Adipocyte (in vitro differentiated cells): ENCODE measurements at regions not wholly inside any gene's neighbourhood (a gene's known extent, or its start where the extent isn't known, plus 50 kb on each side); places are given as distances from the start of the nearest gene placed in this dataset.

Experiments used
- DNase-seq: peaks from one replicate; pipeline ENCODE4 v3.0.0-alpha.2; 2015; ENCODE audit warnings: low read depth
- H3K27me3 ChIP-seq: replicated peaks from 2 replicates; pipeline ENCODE4 v1.7.0; 2013; ENCODE audit warnings: mild to moderate bottlenecking, low read length, moderate library complexity; ENCODE audit not compliant: control insufficient read depth, insufficient read depth
- H3K36me3 ChIP-seq: 2 replicates; pipeline ENCODE4 v1.7.0; 2013; ENCODE audit warnings: low read length, mild to moderate bottlenecking, moderate library complexity; ENCODE audit not compliant: control insufficient read depth, insufficient read depth, severe bottlenecking
- H3K4me1 ChIP-seq: 2 replicates; pipeline ENCODE4 v1.7.0; 2013; ENCODE audit warnings: mild to moderate bottlenecking, low read length, moderate library complexity; ENCODE audit not compliant: control insufficient read depth, insufficient read depth
- H3K4me3 ChIP-seq: 2 replicates; pipeline ENCODE4 v1.7.0; 2013; ENCODE audit warnings: mild to moderate bottlenecking, low read length, moderate library complexity
- H3K9ac ChIP-seq: 2 replicates; pipeline ENCODE4 v1.7.0; 2013; ENCODE audit warnings: mild to moderate bottlenecking, low read length, moderate library complexity
- H3K9me3 ChIP-seq: 2 replicates; pipeline ENCODE4 v1.7.0; 2013; ENCODE audit warnings: mild to moderate bottlenecking, low read length, moderate library complexity; ENCODE audit not compliant: control insufficient read depth

DNA sequence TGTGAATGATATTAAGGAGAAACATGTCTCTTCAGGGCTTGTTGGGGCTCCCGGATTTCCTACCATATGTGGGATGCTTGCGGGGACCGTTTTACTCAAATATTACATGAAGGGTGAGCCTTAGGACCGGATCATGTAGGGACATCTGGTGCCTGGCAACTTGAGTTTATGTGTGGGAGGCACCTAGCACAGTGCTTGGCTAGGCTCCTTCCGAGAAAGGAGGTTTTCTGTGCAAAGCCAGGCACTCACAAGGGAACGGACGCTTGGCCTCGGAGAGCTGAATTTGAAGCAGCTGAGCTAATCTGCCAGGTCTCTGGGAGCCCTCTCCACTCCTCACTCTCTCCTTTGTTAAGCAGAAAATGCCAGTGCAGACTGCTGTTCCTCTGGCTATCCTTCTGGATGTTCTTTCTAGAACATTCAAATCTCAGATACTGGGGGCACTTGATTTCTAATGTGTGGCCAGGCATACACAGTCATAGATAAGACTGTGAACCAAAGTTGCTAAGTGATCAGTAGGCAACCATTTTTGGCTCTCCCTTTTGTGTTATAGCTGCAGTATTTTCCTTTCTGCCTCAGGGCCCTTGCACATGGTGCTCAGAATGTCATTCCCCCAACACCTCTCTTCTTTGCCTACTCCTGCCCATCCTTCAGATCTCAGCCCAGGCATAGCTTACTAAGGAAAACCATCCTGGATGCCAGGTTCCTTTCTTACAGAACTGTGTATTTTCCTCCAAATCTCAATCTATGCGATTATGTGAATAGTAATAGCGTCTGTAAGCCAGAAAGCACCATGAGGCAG, 216.6 kb upstream of the CSF3R start:
- DNase-seq = no peak
- H3K4me1 ChIP-seq = no peaks in the 10 kb centered on the region
- H3K27me3 ChIP-seq = peaks cover 46% of the 10 kb centered on the region
- no peak overlapping the region for H3K9ac ChIP-seq
- no peak overlapping the region for H3K4me3 ChIP-seq
- H3K36me3 ChIP-seq = no peaks in the 10 kb centered on the region
- H3K9me3 ChIP-seq = no peaks in the 10 kb centered on the region

DNA sequence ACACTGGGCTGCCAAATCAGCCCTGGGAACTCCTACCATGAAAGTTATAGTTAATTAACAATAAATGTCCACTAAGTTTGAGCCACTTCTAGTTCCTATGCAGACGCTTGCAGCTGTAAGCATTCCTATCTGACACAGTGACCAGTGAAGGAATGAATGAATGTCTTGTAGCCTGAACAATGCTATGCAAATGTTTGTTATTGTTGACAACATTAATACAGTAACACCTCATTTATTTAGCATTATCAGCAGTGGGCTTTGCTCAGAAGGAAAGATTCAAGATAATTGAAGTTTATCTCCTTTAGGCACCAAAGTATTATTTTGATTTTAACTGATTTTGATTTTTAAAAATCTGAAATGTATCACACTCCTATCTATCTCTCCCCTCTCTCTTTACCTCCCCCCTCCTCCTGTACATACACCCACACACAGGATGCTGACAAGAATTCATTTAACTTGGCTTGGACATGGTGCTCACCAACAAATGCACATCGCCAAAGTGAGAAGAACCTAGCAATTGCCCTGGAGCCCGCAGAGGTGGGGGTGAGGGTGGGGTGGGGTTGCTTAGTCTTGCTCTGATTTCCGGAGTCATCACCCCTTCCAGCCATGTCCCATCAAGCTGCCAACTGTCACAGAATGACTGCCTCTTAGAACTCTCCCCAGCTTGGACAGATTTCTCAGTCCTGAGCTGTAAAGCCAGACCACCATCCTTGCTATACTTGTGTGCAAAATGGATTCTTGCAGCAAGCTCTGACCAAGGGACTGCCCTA, 215.3 kb upstream of the CSF3R start:
- Histone ChIP-seq H3K4me1 (no peaks in the 10 kb centered on the region), H3K9ac (no peak overlapping the region), H3K36me3 (no peaks in the 10 kb centered on the region), H3K9me3 (no peaks in the 10 kb centered on the region), H3K27me3 (peaks cover 50% of the 10 kb centered on the region), H3K4me3 (no peak overlapping the region)
- DNase-seq = no peak

DNA sequence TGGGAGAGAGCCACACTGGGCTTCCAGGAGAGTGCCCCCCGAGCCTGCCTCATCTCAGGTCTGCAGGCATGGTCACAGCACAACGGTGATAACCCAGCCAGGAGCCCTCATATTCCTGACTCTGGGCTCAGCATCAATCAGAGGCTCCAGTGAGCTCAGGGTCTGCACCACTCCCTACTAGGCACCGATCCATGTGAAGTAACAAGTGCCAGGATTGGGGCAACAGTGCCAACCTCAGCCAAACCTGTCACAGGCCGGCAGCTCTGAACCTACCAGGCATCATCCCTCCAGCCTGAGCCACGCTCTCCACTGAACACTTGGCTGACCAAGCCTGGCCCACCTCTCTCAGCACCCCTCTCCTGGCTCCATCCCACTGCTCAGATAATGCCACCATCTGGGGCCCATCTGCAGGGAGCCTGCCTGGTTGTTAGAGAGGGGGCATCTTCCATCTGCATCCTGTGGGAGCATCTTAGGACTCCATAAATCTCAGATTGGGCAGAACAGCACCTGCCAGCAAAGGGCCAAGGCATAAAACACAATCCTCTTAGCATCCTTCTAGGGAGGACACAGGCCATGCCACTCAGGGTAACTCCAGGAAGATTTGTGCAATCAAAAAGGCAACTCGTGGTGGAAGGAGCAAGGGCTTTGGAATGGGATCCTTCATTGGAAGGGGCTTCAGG, 213.7 kb upstream of the CSF3R start:
- no peak for DNase-seq
- Histone ChIP-seq H3K4me1 (no peaks in the 10 kb centered on the region), H3K36me3 (no peaks in the 10 kb centered on the region), H3K27me3 (peaks cover 51% of the 10 kb centered on the region), H3K9me3 (no peaks in the 10 kb centered on the region), H3K4me3 (no peak overlapping the region), H3K9ac (no peak overlapping the region)

DNA sequence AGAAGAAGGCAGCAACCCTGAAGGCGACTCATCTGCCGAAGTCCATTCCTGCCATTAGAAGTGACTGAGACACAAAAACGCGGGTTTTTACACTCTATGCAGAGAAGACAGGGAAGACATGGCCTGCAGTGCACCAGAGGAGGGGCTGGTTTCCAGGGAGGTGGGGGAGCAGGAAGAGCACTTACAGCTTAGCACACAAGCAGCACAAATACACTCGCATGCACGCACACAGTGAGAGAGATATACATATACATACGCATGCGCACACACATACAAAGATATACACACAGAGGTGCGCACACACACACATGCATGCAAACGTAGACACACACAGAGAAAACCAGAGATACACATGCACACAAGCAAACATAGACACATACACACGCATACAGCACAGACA, 210.9 kb upstream of the CSF3R start:
- Histone ChIP-seq H3K9ac (no peak overlapping the region), H3K4me3 (no peak overlapping the region), H3K36me3 (no peaks in the 10 kb centered on the region), H3K9me3 (no peaks in the 10 kb centered on the region), H3K4me1 (no peaks in the 10 kb centered on the region), H3K27me3 (peaks cover 51% of the 10 kb centered on the region)
- DNase-seq = no peak

DNA sequence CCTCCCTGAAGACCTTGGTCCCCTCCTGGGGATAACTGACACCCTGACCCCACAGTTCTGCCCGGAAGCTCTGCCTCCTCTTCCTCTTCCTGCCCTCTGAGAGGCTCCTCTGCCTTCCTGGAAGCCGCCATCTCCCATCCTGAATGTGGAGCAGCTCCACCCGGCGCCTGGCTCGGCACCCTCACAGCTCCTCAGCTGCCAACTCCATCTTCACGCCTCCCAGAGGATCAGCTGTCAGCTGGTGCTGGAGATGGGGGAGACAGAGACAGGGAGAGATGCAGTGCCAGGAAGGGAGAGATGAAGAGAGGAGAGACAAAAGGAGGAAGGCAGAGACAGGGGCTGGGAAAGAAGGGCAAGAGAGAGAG, 210.4 kb upstream of the CSF3R start:
- H3K4me1 ChIP-seq = no peaks in the 10 kb centered on the region
- H3K9ac ChIP-seq = no peak overlapping the region
- H3K36me3 ChIP-seq = no peaks in the 10 kb centered on the region
- H3K27me3 ChIP-seq = peaks cover 46% of the 10 kb centered on the region
- no peak for DNase-seq
- H3K9me3 ChIP-seq = no peaks in the 10 kb centered on the region
- H3K4me3 ChIP-seq = no peak overlapping the region

DNA sequence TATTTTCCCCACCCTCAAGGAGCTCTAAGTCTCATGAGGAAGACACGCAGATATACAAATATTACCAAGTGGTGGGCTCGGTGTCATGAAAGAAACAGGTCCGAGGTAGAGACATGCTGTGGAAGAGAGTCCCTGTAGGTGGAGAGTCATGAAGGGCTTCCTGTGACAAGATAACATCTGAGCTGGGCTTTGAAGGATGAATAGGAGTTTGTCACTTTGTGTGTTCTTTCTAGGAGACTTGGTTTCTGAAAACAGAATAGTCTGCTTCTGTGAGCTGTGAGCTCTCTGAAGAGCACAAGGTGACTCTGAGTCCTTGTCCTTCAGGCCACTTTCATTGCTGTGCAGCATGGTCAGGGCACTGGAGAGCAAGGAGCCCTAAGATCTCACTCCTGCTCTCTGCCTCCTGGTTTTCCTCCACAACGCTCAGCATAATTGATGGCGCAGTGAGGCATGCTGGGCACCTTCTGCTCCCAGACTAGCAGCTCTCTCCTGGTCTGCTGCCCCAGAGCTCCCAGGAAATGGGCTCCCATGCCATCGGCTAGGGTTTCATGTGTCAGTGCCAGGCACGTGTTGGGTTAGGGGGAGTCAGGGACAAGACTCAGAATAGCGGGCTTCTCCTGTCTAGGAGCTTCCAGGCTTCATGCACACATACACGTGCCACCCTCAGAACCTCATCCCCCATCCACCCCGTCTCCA, 209.9 kb upstream of the CSF3R start:
- no peaks in the 10 kb centered on the region for H3K9me3 ChIP-seq
- no peak overlapping the region for H3K9ac ChIP-seq
- H3K4me3 ChIP-seq = no peak overlapping the region
- peaks cover 49% of the 10 kb centered on the region for H3K27me3 ChIP-seq
- DNase-seq = no peak
- H3K36me3 ChIP-seq = no peaks in the 10 kb centered on the region
- H3K4me1 ChIP-seq = no peaks in the 10 kb centered on the region

DNA sequence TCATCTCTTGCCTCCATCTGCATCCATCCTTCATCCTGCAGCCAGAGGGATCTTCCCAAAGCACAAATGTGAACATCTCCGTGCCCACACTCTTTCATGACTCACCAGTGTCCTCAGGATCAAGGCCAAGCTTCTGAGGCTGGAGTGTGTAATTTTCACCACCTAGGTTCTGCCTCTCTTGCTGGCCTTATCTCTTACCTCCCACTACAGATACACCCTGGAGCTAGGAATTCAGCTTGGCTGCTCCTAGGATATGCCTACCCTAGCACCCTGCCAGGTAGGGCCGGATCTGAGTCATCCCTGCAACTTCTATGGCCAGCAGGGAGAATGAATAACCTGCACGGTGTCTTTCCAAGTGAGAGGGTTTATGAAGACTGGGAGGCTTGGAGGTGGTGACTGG, 208.7 kb upstream of the CSF3R start:
- no peak overlapping the region for H3K9ac ChIP-seq
- H3K9me3 ChIP-seq = no peaks in the 10 kb centered on the region
- no peaks in the 10 kb centered on the region for H3K36me3 ChIP-seq
- H3K4me1 ChIP-seq = no peaks in the 10 kb centered on the region
- peaks cover 53% of the 10 kb centered on the region for H3K27me3 ChIP-seq
- DNase-seq = no peak
- H3K4me3 ChIP-seq = no peak overlapping the region

DNA sequence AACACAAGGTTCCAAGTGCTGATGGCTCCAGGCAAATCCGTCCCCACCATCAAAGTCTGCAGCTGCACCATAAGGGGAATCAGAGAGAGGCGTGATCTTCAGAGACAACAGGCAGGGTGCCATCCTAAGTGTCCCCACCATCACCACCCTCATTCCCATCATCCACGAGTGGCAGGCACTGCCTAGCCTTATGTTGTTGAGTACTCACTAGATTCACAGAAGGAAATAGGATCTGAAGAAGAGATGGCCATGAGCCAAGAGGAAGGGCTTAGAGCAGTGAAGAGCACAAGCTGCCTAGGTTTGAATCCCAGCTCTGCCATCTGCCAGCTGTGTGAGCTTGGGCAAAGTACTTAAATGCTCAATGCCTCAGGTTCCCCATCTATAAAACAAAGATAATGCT, 207.3 kb upstream of the CSF3R start:
- H3K36me3 ChIP-seq = no peaks in the 10 kb centered on the region
- H3K4me3 ChIP-seq = no peak overlapping the region
- no peaks in the 10 kb centered on the region for H3K9me3 ChIP-seq
- peaks cover 40% of the 10 kb centered on the region for H3K27me3 ChIP-seq
- no peak overlapping the region for H3K9ac ChIP-seq
- no peaks in the 10 kb centered on the region for H3K4me1 ChIP-seq
- DNase-seq = no peak

DNA sequence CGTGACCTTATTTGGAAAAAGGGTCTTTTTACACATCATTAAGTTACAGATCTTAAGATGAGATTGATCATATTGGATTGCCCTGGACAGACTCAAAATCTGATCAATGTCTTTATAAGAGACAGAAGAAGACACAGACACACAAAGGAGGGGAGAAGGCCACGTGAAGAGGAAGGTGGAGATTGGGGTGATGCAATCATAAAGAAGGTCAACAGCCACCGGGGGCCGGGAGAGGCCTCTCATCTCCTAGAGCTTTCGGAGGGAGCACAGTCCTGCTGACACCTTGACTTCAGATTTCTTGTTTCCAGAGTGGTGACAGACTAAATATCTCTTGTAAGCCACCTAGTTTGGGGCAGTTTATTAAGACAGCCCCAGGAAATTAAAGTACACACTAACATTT, 204.6 kb upstream of the CSF3R start:
- no peak for DNase-seq
- H3K36me3 ChIP-seq = no peaks in the 10 kb centered on the region
- no peaks in the 10 kb centered on the region for H3K4me1 ChIP-seq
- no peaks in the 10 kb centered on the region for H3K9me3 ChIP-seq
- peaks cover 23% of the 10 kb centered on the region for H3K27me3 ChIP-seq
- H3K9ac ChIP-seq = no peak overlapping the region
- no peak overlapping the region for H3K4me3 ChIP-seq

DNA sequence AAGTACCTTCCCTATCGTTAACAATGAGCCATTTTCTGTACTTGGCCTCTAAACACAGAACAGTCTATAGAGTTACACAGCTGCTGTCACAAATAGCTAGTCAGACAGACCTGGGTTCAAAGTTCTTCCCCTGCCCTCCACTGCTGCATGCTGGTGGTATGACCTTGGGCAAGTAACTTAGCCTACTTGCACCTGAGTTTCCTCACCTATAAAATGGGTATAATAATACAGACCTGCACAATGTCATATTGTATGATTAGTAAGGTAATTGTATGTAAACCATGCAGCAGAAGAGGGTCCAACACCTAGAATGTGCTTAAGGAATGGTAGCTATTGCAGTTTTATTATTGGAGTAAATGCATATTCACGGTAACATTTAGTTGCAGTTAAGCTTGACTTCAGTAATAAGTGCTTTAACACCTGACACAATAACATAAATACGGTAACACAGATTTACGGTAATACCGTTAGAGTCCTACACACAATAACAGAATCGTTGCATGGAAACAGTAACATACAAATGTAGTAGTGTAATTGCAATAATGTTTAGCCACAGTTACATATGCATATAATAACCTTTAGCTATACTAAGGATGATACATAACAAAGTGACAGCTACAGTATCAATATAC, 193.3 kb upstream of the CSF3R start:
- H3K4me3 ChIP-seq = no peak overlapping the region
- H3K27me3 ChIP-seq = peaks cover 40% of the 10 kb centered on the region
- H3K9ac ChIP-seq = no peak overlapping the region

More for the DNA sequence above, 193.3 kb upstream of the CSF3R start:
- Histone ChIP-seq H3K9me3 (peaks cover 8% of the 10 kb centered on the region), H3K36me3 (no peaks in the 10 kb centered on the region), H3K4me1 (no peaks in the 10 kb centered on the region)
- no peak for DNase-seq
